SJSA1 (cell line): ENCODE measurements at regions not wholly inside any gene's neighbourhood (a gene's known extent, or its start where the extent isn't known, plus 50 kb on each side); places are given as distances from the start of the nearest gene placed in this dataset.
A peak's percentile ranks its signal among the peaks of the same experiment; 100 is the strongest.

Experiments used
- DNase-seq, 2 experiments: peaks; one replicate each; pipeline ENCODE4 v3.0.0-alpha.2; 2015 to 2020; ENCODE audit warnings: low spot score in 2 of 2, low read depth in 1 of 2
- H3K27ac ChIP-seq: fragments of 250-450 bp; sonication (Bioruptor Pico); 2 replicates; pipeline ENCODE4 v1.5.1; 2020; ENCODE audit warnings: mild to moderate bottlenecking, moderate library complexity
- H3K27me3 ChIP-seq: fragments of 250-450 bp; sonication (Bioruptor Pico); replicated peaks from 2 replicates; pipeline ENCODE4 v1.5.1; 2020; ENCODE audit warnings: mild to moderate bottlenecking, moderate library complexity
- H3K36me3 ChIP-seq: fragments of 250-450 bp; sonication (Bioruptor Pico); 2 replicates; pipeline ENCODE4 v1.5.1; 2020; ENCODE audit warnings: mild to moderate bottlenecking
- H3K4me1 ChIP-seq: fragments of 250-450 bp; sonication (Bioruptor Pico); replicated peaks from 2 replicates; pipeline ENCODE4 v1.6.1; 2021; ENCODE audit warnings: mild to moderate bottlenecking
- H3K4me3 ChIP-seq: fragments of 250-450 bp; sonication (Bioruptor Pico); 2 replicates; pipeline ENCODE4 v1.5.1; 2020; ENCODE audit warnings: mild to moderate bottlenecking
- H3K9me3 ChIP-seq: fragments of 250-450 bp; sonication (Bioruptor Pico); replicated peaks from 2 replicates; pipeline ENCODE4 v1.5.1; 2020; ENCODE audit warnings: mild to moderate bottlenecking

GRCh38 chr16:86632206-86632605, 53.9 kb downstream of the FOXL1 start:
- DNase-seq, result no peak
- Histone ChIP-seq H3K4me1 (peaks cover 11% of the 10 kb centered on the region), H3K36me3 (no peaks in the 10 kb centered on the region), H3K27me3 (no peaks in the 10 kb centered on the region), H3K9me3 (no peaks in the 10 kb centered on the region), H3K27ac (no peak overlapping the region), H3K4me3 (no peak overlapping the region)

- Histone ChIP-seq H3K4me3 (no peak overlapping the region), H3K36me3 (no peaks in the 10 kb centered on the region), H3K9me3 (no peaks in the 10 kb centered on the region), H3K27ac (no peak overlapping the region), H3K4me1 (peaks cover 11% of the 10 kb centered on the region), H3K27me3 (no peaks in the 10 kb centered on the region)
- no peak for DNase-seq
Observed at GRCh38 chr16:86632944-86633343, 54.6 kb downstream of the FOXL1 start.

- Histone ChIP-seq H3K27me3 (no peaks in the 10 kb centered on the region), H3K9me3 (no peaks in the 10 kb centered on the region), H3K4me1 (peaks cover 11% of the 10 kb centered on the region), H3K27ac (no peak overlapping the region), H3K36me3 (no peaks in the 10 kb centered on the region), H3K4me3 (no peak overlapping the region)
- DNase-seq, result no peak
Observed at GRCh38 chr16:86634292-86634691, 55.9 kb downstream of the FOXL1 start.

GRCh38 chr16:86635176-86635876, 57.0 kb downstream of the FOXL1 start:
- H3K27me3 ChIP-seq, result no peaks in the 10 kb centered on the region
- DNase-seq, result no peak
- H3K36me3 ChIP-seq, result no peaks in the 10 kb centered on the region
- H3K4me1 ChIP-seq, result peaks cover 7% of the 10 kb centered on the region
- no peak overlapping the region for H3K27ac ChIP-seq
- no peaks in the 10 kb centered on the region for H3K9me3 ChIP-seq
- no peak overlapping the region for H3K4me3 ChIP-seq

- H3K4me1 ChIP-seq, result peaks cover 1% of the 10 kb centered on the region
- DNase-seq, result no peak
Observed at GRCh38 chr16:86635926-86636325, 57.6 kb downstream of the FOXL1 start.

GRCh38 chr16:86637744-86638143, 59.4 kb downstream of the FOXL1 start:
- H3K4me1 ChIP-seq, result no peaks in the 10 kb centered on the region
- 0 out of 2 replicates have a peak, but pooled peaks cover 3% of the 10 kb centered on the region for H3K9me3 ChIP-seq
- no peak overlapping the region for H3K27ac ChIP-seq
- H3K4me3 ChIP-seq, result no peak overlapping the region
- no peaks in the 10 kb centered on the region for H3K36me3 ChIP-seq
- H3K27me3 ChIP-seq, result no peaks in the 10 kb centered on the region
- no peak for DNase-seq

More at GRCh38 chr16:86635926-86636325, 57.6 kb downstream of the FOXL1 start:
- Histone ChIP-seq H3K36me3 (no peaks in the 10 kb centered on the region), H3K4me3 (no peak overlapping the region), H3K27ac (no peak overlapping the region), H3K9me3 (no peaks in the 10 kb centered on the region), H3K27me3 (no peaks in the 10 kb centered on the region)

GRCh38 chr16:86638642-86639041, 60.3 kb downstream of the FOXL1 start:
- DNase-seq, result no peak
- Histone ChIP-seq H3K4me3 (no peak overlapping the region), H3K36me3 (no peaks in the 10 kb centered on the region), H3K27me3 (no peaks in the 10 kb centered on the region), H3K9me3 (0 out of 2 replicates have a peak, but pooled peaks cover 3% of the 10 kb centered on the region), H3K4me1 (no peaks in the 10 kb centered on the region), H3K27ac (no peak overlapping the region)

- H3K27me3 ChIP-seq, result no peaks in the 10 kb centered on the region
- no peak overlapping the region for H3K4me3 ChIP-seq
- no peak for DNase-seq
- no peaks in the 10 kb centered on the region for H3K36me3 ChIP-seq
- 0 out of 2 replicates have a peak, but pooled peaks cover 3% of the 10 kb centered on the region for H3K9me3 ChIP-seq
- H3K4me1 ChIP-seq, result no peaks in the 10 kb centered on the region
- H3K27ac ChIP-seq, result no peak overlapping the region
Observed at GRCh38 chr16:86639354-86639753, 61.0 kb downstream of the FOXL1 start.

- no peak overlapping the region for H3K4me3 ChIP-seq
- H3K36me3 ChIP-seq, result no peaks in the 10 kb centered on the region
- no peak for DNase-seq
Observed at GRCh38 chr16:86640265-86640843, 62.0 kb downstream of the FOXL1 start.

GRCh38 chr16:86642087-86642486, 63.7 kb downstream of the FOXL1 start:
- H3K27ac ChIP-seq, result no peak overlapping the region
- H3K9me3 ChIP-seq, result 0 out of 2 replicates have a peak, but pooled peaks cover 3% of the 10 kb centered on the region
- H3K4me1 ChIP-seq, result peaks cover 6% of the 10 kb centered on the region; the same call in 1 of the 2 replicates
- no peaks in the 10 kb centered on the region for H3K27me3 ChIP-seq
- H3K4me3 ChIP-seq, result no peak overlapping the region
- H3K36me3 ChIP-seq, result no peaks in the 10 kb centered on the region
- DNase-seq, result no peak

More at GRCh38 chr16:86640265-86640843, 62.0 kb downstream of the FOXL1 start:
- H3K27ac ChIP-seq, result no peak overlapping the region
- 0 out of 2 replicates have a peak, but pooled peaks cover 3% of the 10 kb centered on the region for H3K9me3 ChIP-seq
- no peaks in the 10 kb centered on the region for H3K4me1 ChIP-seq
- H3K27me3 ChIP-seq, result no peaks in the 10 kb centered on the region

GRCh38 chr16:86643671-86644070, 65.3 kb downstream of the FOXL1 start:
- H3K36me3 ChIP-seq, result no peaks in the 10 kb centered on the region

GRCh38 chr16:86647561-86647960, 69.2 kb downstream of the FOXL1 start:
- DNase-seq, result no peak
- Histone ChIP-seq H3K4me3 (no peak overlapping the region), H3K9me3 (peaks cover 3% of the 10 kb centered on the region; the same call in 1 of the 2 replicates), H3K4me1 (peaks cover 32% of the 10 kb centered on the region), H3K27me3 (no peaks in the 10 kb centered on the region), H3K27ac (no peak overlapping the region), H3K36me3 (no peaks in the 10 kb centered on the region)

More at GRCh38 chr16:86643671-86644070, 65.3 kb downstream of the FOXL1 start:
- no peak for DNase-seq
- Histone ChIP-seq H3K27ac (no peak overlapping the region), H3K9me3 (peaks cover 6% of the 10 kb centered on the region; the same call in 1 of the 2 replicates), H3K27me3 (no peaks in the 10 kb centered on the region), H3K4me1 (peaks cover 6% of the 10 kb centered on the region; the same call in 1 of the 2 replicates), H3K4me3 (no peak overlapping the region)

- Histone ChIP-seq H3K27me3 (no peaks in the 10 kb centered on the region), H3K36me3 (no peaks in the 10 kb centered on the region), H3K9me3 (peaks cover 3% of the 10 kb centered on the region; the same call in 1 of the 2 replicates), H3K4me3 (no peak overlapping the region), H3K27ac (no peak overlapping the region), H3K4me1 (peaks cover 35% of the 10 kb centered on the region)
- no peak for DNase-seq
Observed at GRCh38 chr16:86649875-86650274, 71.5 kb downstream of the FOXL1 start.

GRCh38 chr16:86651013-86651627, 72.8 kb downstream of the FOXL1 start:
- DNase-seq, result no peak
- H3K27ac ChIP-seq, result peak overlapping the region; percentile 74
- H3K4me3 ChIP-seq, result no peak overlapping the region
- peaks cover 31% of the 10 kb centered on the region for H3K4me1 ChIP-seq
- H3K36me3 ChIP-seq, result no peaks in the 10 kb centered on the region
- H3K27me3 ChIP-seq, result no peaks in the 10 kb centered on the region
- H3K9me3 ChIP-seq, result peaks cover 3% of the 10 kb centered on the region; the same call in 1 of the 2 replicates
